ENCODE measurements at regions not wholly inside any gene's neighbourhood (a gene's known extent, or its start where the extent isn't known, plus 50 kb on each side); places are given as distances from the start of the nearest gene placed in this dataset.

GRCh38 chr4:140281828-140282552, 91.5 kb upstream of the SCOC start:
- no peak for DNase-seq (ENCODE audit: low spot score)

GRCh38 chr4:140277576-140277975, 95.9 kb upstream of the SCOC start:
- DNase-seq (ENCODE audit: low spot score) = no peak

- DNase-seq (ENCODE audit: low spot score) = no peak
Measured at GRCh38 chr4:140271553-140271952, 101.9 kb upstream of the SCOC start.

- DNase-seq (ENCODE audit: low spot score) = no peak
Measured at GRCh38 chr4:140269369-140269768, 104.1 kb upstream of the SCOC start.

GRCh38 chr4:140268186-140268841, 105.1 kb upstream of the SCOC start:
- DNase-seq (ENCODE audit: low spot score) = no peak

GRCh38 chr4:140267576-140267975, 105.9 kb upstream of the SCOC start:
- no peak for DNase-seq (ENCODE audit: low spot score)

- no peak for DNase-seq (ENCODE audit: low spot score)
Measured at GRCh38 chr4:140266958-140267568, 106.4 kb upstream of the SCOC start.

- peak; percentile 70 for DNase-seq (ENCODE audit: low spot score)
Measured at GRCh38 chr4:140260227-140260626, 106.2 kb upstream of the MAML3 start.

- DNase-seq (ENCODE audit: low spot score) = no peak
Measured at GRCh38 chr4:140258476-140258875, 104.5 kb upstream of the MAML3 start.

GRCh38 chr4:140257461-140258305, 103.7 kb upstream of the MAML3 start:
- DNase-seq (ENCODE audit: low spot score) = no peak

GRCh38 chr4:140256941-140257340, 103.0 kb upstream of the MAML3 start:
- DNase-seq (ENCODE audit: low spot score) = no peak

GRCh38 chr4:140256335-140256734, 102.4 kb upstream of the MAML3 start:
- DNase-seq (ENCODE audit: low spot score) = peak; percentile 70

GRCh38 chr4:140255927-140256326, 101.9 kb upstream of the MAML3 start:
- no peak for DNase-seq (ENCODE audit: low spot score)

GRCh38 chr4:140255467-140255866, 101.5 kb upstream of the MAML3 start:
- DNase-seq (ENCODE audit: low spot score) = no peak

- DNase-seq (ENCODE audit: low spot score) = no peak
Measured at GRCh38 chr4:140254651-140255299, 100.8 kb upstream of the MAML3 start.

- DNase-seq (ENCODE audit: low spot score) = no peak
Measured at GRCh38 chr4:140253556-140254027, 99.6 kb upstream of the MAML3 start.

- peak; percentile 88 for DNase-seq (ENCODE audit: low spot score)
Measured at GRCh38 chr4:140252742-140253555, 99.0 kb upstream of the MAML3 start.

- no peak for DNase-seq (ENCODE audit: low spot score)
Measured at GRCh38 chr4:140252141-140252741, 98.3 kb upstream of the MAML3 start.

GRCh38 chr4:140251571-140251970, 97.6 kb upstream of the MAML3 start:
- DNase-seq (ENCODE audit: low spot score) = no peak

GRCh38 chr4:140250989-140251552, 97.1 kb upstream of the MAML3 start:
- no peak for DNase-seq (ENCODE audit: low spot score)

All from AG08396 (cell line).